ENCODE measurements at regions not wholly inside any gene's neighbourhood (a gene's known extent, or its start where the extent isn't known, plus 50 kb on each side); places are given as distances from the start of the nearest gene placed in this dataset.

GRCh38 chr11:97445561-97445960 is 1055.7 kb downstream of the JRKL start:
- TF ChIP-seq GATA2 (CRISPR knock-in tag; IDR thresholded peaks at IDR 0.05) (no peak), MEF2A (IDR thresholded peaks at IDR 0.05; ENCODE audit: borderline replicate concordance, low read depth) (no peak), CHD2 (IDR thresholded peaks at IDR 0.05; ENCODE audit: low read length, partially characterized antibody) (no peak), USF2 (IDR thresholded peaks at IDR 0.05; ENCODE audit: borderline replicate concordance, low read depth, low read length) (no peak), EP300 (IDR thresholded peaks at IDR 0.05; ENCODE audit: borderline replicate concordance in 1 of 2, low read depth in 1 of 2, low read length in 1 of 2) (no peak), FOSL2 (IDR thresholded peaks at IDR 0.05; ENCODE audit: borderline replicate concordance, low read depth) (no peak), RFX5 (IDR thresholded peaks at IDR 0.05; ENCODE audit: low read length) (no peak), RCOR1 (IDR thresholded peaks at IDR 0.05; ENCODE audit: low read length) (no peak), SMC3 (IDR thresholded peaks at IDR 0.05; ENCODE audit: low read depth, low read length) (no peak), ELF1 (IDR thresholded peaks at IDR 0.05) (no peak), RXRA (IDR thresholded peaks at IDR 0.05; ENCODE audit: borderline replicate concordance, low read depth) (no peak)
- TF ChIP-seq, protein P1, sequence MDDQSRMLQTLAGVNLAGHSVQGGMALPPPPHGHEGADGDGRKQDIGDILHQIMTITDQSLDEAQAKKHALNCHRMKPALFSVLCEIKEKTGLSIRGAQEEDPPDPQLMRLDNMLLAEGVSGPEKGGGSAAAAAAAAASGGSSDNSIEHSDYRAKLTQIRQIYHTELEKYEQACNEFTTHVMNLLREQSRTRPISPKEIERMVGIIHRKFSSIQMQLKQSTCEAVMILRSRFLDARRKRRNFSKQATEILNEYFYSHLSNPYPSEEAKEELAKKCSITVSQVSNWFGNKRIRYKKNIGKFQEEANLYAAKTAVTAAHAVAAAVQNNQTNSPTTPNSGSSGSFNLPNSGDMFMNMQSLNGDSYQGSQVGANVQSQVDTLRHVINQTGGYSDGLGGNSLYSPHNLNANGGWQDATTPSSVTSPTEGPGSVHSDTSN (IDR thresholded peaks at IDR 0.05): no peak
- TF ChIP-seq, protein P2, sequence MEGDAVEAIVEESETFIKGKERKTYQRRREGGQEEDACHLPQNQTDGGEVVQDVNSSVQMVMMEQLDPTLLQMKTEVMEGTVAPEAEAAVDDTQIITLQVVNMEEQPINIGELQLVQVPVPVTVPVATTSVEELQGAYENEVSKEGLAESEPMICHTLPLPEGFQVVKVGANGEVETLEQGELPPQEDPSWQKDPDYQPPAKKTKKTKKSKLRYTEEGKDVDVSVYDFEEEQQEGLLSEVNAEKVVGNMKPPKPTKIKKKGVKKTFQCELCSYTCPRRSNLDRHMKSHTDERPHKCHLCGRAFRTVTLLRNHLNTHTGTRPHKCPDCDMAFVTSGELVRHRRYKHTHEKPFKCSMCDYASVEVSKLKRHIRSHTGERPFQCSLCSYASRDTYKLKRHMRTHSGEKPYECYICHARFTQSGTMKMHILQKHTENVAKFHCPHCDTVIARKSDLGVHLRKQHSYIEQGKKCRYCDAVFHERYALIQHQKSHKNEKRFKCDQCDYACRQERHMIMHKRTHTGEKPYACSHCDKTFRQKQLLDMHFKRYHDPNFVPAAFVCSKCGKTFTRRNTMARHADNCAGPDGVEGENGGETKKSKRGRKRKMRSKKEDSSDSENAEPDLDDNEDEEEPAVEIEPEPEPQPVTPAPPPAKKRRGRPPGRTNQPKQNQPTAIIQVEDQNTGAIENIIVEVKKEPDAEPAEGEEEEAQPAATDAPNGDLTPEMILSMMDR (IDR thresholded peaks at IDR 0.05): no peak
- TF ChIP-seq, protein P3, sequence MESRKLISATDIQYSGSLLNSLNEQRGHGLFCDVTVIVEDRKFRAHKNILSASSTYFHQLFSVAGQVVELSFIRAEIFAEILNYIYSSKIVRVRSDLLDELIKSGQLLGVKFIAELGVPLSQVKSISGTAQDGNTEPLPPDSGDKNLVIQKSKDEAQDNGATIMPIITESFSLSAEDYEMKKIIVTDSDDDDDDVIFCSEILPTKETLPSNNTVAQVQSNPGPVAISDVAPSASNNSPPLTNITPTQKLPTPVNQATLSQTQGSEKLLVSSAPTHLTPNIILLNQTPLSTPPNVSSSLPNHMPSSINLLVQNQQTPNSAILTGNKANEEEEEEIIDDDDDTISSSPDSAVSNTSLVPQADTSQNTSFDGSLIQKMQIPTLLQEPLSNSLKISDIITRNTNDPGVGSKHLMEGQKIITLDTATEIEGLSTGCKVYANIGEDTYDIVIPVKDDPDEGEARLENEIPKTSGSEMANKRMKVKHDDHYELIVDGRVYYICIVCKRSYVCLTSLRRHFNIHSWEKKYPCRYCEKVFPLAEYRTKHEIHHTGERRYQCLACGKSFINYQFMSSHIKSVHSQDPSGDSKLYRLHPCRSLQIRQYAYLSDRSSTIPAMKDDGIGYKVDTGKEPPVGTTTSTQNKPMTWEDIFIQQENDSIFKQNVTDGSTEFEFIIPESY (IDR thresholded peaks at IDR 0.05; ENCODE audit: borderline replicate concordance, low read depth): no peak
- TF ChIP-seq, protein P4, sequence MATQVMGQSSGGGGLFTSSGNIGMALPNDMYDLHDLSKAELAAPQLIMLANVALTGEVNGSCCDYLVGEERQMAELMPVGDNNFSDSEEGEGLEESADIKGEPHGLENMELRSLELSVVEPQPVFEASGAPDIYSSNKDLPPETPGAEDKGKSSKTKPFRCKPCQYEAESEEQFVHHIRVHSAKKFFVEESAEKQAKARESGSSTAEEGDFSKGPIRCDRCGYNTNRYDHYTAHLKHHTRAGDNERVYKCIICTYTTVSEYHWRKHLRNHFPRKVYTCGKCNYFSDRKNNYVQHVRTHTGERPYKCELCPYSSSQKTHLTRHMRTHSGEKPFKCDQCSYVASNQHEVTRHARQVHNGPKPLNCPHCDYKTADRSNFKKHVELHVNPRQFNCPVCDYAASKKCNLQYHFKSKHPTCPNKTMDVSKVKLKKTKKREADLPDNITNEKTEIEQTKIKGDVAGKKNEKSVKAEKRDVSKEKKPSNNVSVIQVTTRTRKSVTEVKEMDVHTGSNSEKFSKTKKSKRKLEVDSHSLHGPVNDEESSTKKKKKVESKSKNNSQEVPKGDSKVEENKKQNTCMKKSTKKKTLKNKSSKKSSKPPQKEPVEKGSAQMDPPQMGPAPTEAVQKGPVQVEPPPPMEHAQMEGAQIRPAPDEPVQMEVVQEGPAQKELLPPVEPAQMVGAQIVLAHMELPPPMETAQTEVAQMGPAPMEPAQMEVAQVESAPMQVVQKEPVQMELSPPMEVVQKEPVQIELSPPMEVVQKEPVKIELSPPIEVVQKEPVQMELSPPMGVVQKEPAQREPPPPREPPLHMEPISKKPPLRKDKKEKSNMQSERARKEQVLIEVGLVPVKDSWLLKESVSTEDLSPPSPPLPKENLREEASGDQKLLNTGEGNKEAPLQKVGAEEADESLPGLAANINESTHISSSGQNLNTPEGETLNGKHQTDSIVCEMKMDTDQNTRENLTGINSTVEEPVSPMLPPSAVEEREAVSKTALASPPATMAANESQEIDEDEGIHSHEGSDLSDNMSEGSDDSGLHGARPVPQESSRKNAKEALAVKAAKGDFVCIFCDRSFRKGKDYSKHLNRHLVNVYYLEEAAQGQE (IDR thresholded peaks at IDR 0.05; ENCODE audit: low read depth, low read length): no peak
- no peak overlapping the region for H3K9ac ChIP-seq
- 39% methylated on average over 2 of the region's 2 CpGs for WGBS (ENCODE audit: low lambda C conversion rate)
- no peaks in the 10 kb centered on the region for H3K36me3 ChIP-seq (replicated peaks in 1 of 2; ENCODE audit: control insufficient read depth in 1 of 2, insufficient read depth in 2 of 2, low read length in 1 of 2)
- H4K20me1 ChIP-seq (ENCODE audit: insufficient read depth): no peaks in the 10 kb centered on the region
- CTCF ChIA-PET: interaction anchor here (1.2 kb wide), 1 partner anchor 10 kb away, joined by 11 read pairs; no protein-coding TSS in a partner anchor
- H3F3A ChIP-seq (replicated peaks; ENCODE audit: insufficient read depth): no peaks in the 10 kb centered on the region
- H2AFZ ChIP-seq (ENCODE audit: low read depth): no peak overlapping the region
- H3K27me3 ChIP-seq (ENCODE audit: insufficient read depth): no peaks in the 10 kb centered on the region
- H3K4me2 ChIP-seq: no peak overlapping the region
- no peak overlapping the region for H3K4me3 ChIP-seq (ENCODE audit: low read depth in 2 of 2, low read length in 1 of 2)
- no peaks in the 10 kb centered on the region for H3K9me2 ChIP-seq
- H3K79me2 ChIP-seq (ENCODE audit: insufficient read depth): no peaks in the 10 kb centered on the region
- H3K4me1 ChIP-seq (ENCODE audit: control insufficient read depth in 1 of 2, insufficient read depth in 2 of 2, low read depth in 1 of 2, low read length in 1 of 2): no peaks in the 10 kb centered on the region
- H3K9me3 ChIP-seq: no peaks in the 10 kb centered on the region
- H3K27ac ChIP-seq (ENCODE audit: low read depth in 2 of 2, low read length in 1 of 2): no peak overlapping the region
- POLR2A ChIA-PET: no interaction called here
- no peak for DNase-seq

Measured in SK-N-SH (cell line).